Activated T-helper 2 cell treated with anti-CD3 and anti-CD28 coated beads, Interferon-gamma antibody, Interleukin-2, Interleukin-4, amounts not matched to agents 10 μg/mL and 5 μg/mL and 100 μg/mL, durations not matched to agents 14 hours and 24 hours and 36 hours (primary cell): ENCODE measurements at regions not wholly inside any gene's neighbourhood (a gene's known extent, or its start where the extent isn't known, plus 50 kb on each side); places are given as distances from the start of the nearest gene placed in this dataset.

ENCODE experiments used
- DNase-seq: peaks from one replicate; pipeline ENCODE4 v3.0.0; 2021; ENCODE audit warnings: low spot score
- H3K27ac Mint-ChIP-seq: one replicate; pipeline ENCODE4 v1.8.0; 2021; ENCODE audit warnings: mixed read lengths
- H3K27me3 Mint-ChIP-seq: one replicate; pipeline ENCODE4 v1.8.0; 2021; ENCODE audit warnings: low read depth, mixed read lengths
- H3K36me3 Mint-ChIP-seq: one replicate; pipeline ENCODE4 v1.8.0; 2021; ENCODE audit warnings: low read depth, mixed read lengths
- H3K4me1 Mint-ChIP-seq: one replicate; pipeline ENCODE4 v1.8.0; 2021; ENCODE audit warnings: low read depth, mixed read lengths
- H3K4me3 Mint-ChIP-seq: one replicate; pipeline ENCODE4 v1.8.0; 2021; ENCODE audit warnings: low read depth, mild to moderate bottlenecking, moderate library complexity, mixed read lengths
- H3K9me3 Mint-ChIP-seq: one replicate; pipeline ENCODE4 v1.8.0; 2021; ENCODE audit warnings: mixed read lengths
- intact Hi-C: fragments of 100-400 bp; cut with micrococcal nuclease; formaldehyde crosslinking; loops from one replicate; pipeline ENCODE4 v1.15.1; 2023

DNA sequence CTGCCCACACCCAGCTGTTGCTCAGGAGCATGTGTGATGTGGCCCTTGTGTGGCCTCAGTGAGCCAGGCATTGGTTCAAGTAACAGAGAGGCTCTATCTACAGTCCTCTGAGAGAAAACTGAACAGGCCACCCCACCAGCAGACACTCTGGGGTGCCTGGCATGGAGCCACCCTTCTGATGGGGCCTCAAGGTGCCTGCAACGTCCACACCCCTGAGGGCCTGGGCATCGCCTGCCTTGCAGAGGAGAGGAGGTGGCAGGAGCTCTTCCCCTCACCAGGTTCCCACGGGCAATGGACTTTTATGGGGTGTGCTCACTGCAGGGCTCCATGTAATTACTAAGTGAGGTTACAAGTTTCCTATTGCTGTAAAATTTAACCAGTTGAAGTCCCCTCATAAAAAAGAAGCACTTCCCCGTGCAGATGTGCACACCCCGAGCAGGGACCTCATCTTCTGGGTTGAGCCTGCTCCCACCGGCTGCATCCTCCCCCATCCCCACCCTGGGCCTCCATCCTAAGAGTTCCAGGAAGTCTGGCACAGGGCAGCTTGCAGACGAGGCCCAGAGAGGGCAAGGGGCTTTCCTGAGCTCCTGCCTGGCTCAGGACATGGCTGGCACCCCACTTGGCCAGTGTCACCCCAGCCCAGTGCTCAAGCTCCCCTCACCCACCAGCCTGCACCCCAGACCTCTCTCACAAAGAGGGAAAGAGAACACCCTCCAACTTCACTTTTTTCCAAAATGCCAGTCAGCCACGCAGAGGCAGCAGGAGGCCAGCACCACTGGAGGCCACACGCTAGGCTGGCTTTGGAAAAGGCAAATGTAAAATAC lies 270.4 kb upstream of the RTL1 start:
- no peak for DNase-seq
- intact Hi-C loops, result no loop called here
- Mint-ChIP-seq H3K4me1 (no peaks in the 10 kb centered on the region), H3K27me3 (no peaks in the 10 kb centered on the region), H3K27ac (no peak overlapping the region), H3K4me3 (no peak overlapping the region), H3K36me3 (no peaks in the 10 kb centered on the region), H3K9me3 (peaks cover 8% of the 10 kb centered on the region)

DNA sequence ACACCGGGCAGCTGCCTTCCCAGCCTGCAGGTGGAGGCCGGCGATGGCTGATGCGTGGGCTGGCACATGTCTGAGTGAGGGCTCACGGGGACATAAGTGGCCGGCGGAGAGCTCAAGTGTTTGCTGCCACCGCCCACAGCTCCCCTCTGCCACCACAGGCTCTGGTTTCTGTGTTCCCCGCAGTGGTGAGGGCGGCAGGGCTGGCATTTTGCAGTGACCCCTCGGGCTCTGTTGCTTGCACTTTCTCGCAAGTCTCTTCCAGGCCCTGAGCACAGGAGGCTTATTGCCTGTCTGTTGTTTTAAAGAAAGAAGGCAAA lies 271.0 kb upstream of the RTL1 start:
- H3K4me3 Mint-ChIP-seq, result no peak overlapping the region
- no peak overlapping the region for H3K27ac Mint-ChIP-seq
- no peaks in the 10 kb centered on the region for H3K36me3 Mint-ChIP-seq
- H3K9me3 Mint-ChIP-seq, result peaks cover 8% of the 10 kb centered on the region
- intact Hi-C loops, result no loop called here
- H3K4me1 Mint-ChIP-seq, result no peaks in the 10 kb centered on the region
- no peak for DNase-seq
- no peaks in the 10 kb centered on the region for H3K27me3 Mint-ChIP-seq

DNA sequence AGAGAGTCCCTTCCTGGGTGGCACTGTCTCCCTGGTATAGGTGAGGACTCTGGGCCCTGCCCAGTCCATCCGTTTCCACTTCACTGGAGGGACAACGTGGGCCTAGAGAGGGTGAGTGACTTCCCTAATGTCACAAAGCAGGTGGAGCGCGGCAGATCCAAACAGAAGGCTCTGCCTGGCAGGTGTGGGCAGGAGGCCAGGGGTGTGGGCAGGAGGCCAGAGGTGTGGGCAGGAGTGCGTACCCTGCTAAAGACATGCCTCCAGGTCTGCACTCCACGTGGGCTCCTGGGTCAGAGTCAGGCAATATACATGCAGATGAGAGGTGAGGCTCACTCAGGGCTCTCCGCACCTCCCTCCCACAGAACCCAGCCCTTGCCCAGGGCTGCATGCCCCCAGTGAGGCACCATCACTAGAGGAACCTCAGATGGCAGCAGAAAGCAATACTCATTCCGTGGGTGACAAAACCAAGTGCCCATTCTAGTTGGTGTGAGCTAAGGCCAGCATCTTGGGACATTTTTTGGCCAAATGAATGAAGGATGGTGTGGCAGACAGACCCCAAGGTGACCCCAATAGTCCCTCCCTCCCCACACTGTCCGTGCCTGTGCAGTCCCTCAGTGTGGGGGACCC lies 271.6 kb upstream of the RTL1 start:
- Mint-ChIP-seq H3K9me3 (peaks cover 8% of the 10 kb centered on the region), H3K27me3 (no peaks in the 10 kb centered on the region), H3K4me1 (no peaks in the 10 kb centered on the region), H3K36me3 (no peaks in the 10 kb centered on the region), H3K4me3 (no peak overlapping the region), H3K27ac (no peak overlapping the region)
- intact Hi-C loops, result no loop called here
- no peak for DNase-seq

DNA sequence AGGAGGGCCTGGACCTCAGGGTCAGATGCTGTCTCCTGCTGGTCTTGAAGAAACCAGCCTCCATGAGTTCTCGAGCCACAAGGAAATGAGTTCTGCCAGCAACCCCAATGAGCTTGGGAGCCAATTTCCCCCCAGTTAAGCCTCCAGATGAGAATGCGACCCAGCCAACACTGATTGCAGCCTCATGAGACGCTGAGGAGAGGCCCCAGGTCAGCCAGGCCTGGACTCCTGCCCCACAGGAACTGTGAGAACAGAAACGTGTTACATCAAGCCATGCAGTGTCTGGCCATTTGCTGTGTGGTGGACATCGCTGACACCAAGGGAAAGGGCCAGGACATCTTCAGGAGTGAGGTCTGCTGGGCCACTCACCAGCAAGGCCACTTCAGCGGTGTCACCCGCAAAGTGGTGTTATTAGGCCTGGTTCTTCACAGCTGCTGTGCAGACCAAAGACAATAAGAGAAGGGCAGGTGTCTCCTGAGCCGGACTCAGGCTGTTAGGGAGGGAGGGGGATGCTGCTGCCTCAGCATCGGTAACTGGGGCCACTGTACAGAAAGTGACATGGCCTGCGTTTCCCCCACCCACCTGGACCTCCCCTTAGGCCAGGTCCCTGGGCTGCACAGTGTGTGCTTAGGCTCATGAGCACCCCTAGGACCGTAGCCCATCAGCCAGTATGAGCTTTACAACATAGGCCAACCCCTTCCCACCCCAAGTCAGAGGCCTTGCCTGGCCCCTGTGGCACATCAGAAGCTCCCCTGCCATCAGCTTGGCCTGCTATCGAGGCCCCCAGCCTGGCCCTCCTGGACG lies 272.4 kb upstream of the RTL1 start:
- Mint-ChIP-seq H3K36me3 (no peaks in the 10 kb centered on the region), H3K9me3 (peaks cover 5% of the 10 kb centered on the region)
- intact Hi-C loops, result no loop called here

DNA sequence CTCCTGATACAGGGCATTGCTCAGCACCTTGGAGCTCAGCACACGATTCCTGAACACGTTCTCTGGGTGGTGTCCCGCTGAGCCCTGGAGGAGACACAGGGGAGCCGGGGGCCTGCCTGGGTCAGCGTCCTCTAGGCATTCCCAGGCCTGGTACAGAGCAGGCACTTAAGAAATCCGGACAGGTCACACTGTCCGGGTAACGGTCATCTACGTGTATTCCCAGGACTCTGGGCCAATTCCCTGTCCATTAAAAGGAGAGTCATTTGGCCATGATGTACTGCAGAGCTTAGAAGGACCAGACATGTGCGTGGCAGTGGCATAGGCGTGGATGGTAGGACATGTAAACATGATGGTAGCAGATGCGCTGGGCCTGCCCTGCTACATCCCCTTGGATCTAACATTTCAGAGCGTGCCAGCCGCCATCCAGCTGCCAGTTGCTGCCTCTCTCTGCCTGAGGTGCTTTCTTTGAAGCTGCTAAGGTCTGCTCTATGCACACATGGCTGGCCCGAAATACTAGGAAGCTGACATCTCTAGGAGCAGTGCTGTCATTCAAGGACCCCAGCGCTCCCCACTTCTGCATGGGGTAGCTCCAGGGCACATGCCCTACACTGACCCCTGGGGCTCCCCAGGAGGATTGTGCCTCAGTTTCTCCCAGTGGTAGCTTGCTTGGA lies 273.1 kb upstream of the RTL1 start:
- Mint-ChIP-seq H3K36me3 (no peaks in the 10 kb centered on the region), H3K4me1 (no peaks in the 10 kb centered on the region), H3K9me3 (no peaks in the 10 kb centered on the region)

More for the DNA sequence above, 272.4 kb upstream of the RTL1 start:
- Mint-ChIP-seq H3K4me3 (no peak overlapping the region), H3K27me3 (no peaks in the 10 kb centered on the region), H3K27ac (no peak overlapping the region), H3K4me1 (no peaks in the 10 kb centered on the region)
- no peak for DNase-seq

DNA sequence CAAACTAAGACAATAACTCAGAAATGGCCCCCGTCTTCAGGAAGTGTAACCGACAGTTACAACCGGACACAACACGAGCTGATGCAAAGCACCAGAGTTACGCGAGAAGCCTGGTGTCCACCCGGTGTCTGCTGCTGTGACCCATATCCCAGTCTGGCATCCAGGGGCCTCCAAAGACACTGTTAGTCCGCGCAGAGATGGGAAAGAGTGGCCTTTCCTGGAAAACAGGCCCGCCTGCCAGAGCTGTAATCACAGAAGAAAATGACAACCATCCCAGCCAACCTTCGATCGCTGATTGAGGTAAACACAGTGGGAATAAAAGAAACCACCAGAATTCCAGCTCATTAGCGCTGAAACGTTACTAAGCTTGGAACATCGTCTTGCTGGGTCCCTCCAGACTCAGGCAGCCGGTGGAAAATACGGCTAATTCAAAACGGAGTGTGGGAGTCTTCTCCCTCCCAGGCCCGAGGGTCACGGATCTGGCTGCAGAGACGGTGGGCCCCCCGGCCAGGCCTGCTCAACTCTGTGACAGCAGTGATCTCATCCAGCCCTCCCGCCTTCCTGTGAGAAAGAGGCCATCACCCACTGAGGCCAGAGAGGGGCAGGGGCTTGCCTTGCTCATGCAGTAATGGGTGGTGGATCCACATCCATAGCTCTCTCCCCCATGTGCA lies 273.9 kb upstream of the RTL1 start:
- no peak overlapping the region for H3K4me3 Mint-ChIP-seq
- no peak for DNase-seq
- H3K27ac Mint-ChIP-seq, result no peak overlapping the region
- intact Hi-C loops, result no loop called here
- no peaks in the 10 kb centered on the region for H3K4me1 Mint-ChIP-seq
- no peaks in the 10 kb centered on the region for H3K9me3 Mint-ChIP-seq
- no peaks in the 10 kb centered on the region for H3K36me3 Mint-ChIP-seq
- no peaks in the 10 kb centered on the region for H3K27me3 Mint-ChIP-seq

More for the DNA sequence above, 273.1 kb upstream of the RTL1 start:
- H3K27me3 Mint-ChIP-seq, result no peaks in the 10 kb centered on the region
- intact Hi-C loops, result no loop called here
- H3K4me3 Mint-ChIP-seq, result no peak overlapping the region
- no peak overlapping the region for H3K27ac Mint-ChIP-seq
- no peak for DNase-seq

DNA sequence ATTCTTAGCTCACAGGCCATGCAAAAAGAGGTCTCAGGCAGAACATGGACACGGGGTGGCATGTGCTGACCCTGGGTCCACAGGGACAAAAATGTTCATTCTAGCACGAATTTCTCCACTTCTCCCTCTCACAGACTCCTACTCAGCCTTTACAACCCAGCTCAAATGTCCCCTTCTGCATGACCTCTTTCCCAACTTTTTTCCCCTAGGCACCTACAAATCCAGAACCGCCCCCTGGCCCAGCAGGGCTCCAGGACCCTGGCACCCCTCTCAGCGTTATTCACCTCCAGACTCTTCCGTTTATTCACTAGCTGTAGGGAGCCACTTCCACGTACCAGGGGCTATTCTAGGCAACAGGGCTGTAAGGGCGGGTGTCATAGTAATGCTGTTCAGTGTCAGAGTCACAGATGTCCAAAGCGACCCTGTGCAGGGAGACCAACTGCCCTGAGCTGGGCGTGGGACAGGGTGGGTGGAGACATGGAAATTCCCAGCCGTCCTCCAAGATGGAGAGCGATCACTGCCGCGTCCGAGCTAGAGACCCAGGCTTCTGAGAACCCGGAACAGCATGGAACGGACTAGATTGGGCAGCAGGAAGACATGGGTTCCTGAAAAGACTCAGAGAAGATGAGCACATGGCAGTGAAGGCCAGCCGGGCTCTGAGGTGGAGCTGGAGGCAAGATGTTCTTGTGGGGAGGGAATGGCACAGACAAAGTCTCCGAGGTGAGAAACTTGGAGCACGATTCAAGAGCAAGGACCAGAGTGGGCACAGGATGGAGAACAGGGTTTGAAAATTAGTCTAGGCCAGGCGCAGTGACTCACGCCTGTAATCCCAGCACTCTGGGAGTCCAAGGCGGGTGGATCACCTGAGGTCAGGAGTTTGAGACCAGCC lies 274.9 kb upstream of the RTL1 start:
- intact Hi-C loops, result no loop called here
- Mint-ChIP-seq H3K4me3 (no peak overlapping the region), H3K9me3 (no peaks in the 10 kb centered on the region), H3K36me3 (no peaks in the 10 kb centered on the region), H3K27me3 (no peaks in the 10 kb centered on the region), H3K27ac (no peak overlapping the region), H3K4me1 (no peaks in the 10 kb centered on the region)
- DNase-seq, result no peak

DNA sequence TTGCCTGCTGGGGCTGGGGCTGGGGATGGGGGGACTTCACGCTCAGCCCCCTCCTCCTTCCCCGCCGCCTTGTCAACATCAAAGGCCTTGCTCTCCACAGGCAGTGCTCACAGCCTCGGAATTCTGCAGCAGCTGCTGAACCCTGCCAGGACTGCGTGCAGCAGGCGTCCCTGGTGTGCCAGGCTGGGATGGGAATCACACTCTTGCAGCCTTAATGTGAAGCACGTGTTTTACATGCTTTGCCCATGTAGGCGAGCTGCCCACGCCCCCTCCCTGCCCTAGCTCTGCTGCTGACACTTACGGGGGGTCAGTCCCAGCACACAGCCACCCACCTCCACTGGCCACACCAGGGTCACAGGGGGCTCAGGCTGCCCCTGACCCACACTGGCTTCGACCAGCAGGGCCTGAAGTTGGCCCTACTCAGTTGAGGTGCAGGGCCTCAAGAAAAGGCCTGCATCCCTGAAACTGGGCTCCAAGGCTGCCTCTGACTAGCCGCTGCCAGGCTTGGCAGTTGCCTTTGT lies 276.2 kb upstream of the RTL1 start:
- no peak overlapping the region for H3K4me3 Mint-ChIP-seq
- intact Hi-C loops, result no loop called here
- no peaks in the 10 kb centered on the region for H3K27me3 Mint-ChIP-seq
- no peak for DNase-seq
- no peaks in the 10 kb centered on the region for H3K4me1 Mint-ChIP-seq
- H3K9me3 Mint-ChIP-seq, result no peaks in the 10 kb centered on the region
- H3K36me3 Mint-ChIP-seq, result no peaks in the 10 kb centered on the region
- no peak overlapping the region for H3K27ac Mint-ChIP-seq

DNA sequence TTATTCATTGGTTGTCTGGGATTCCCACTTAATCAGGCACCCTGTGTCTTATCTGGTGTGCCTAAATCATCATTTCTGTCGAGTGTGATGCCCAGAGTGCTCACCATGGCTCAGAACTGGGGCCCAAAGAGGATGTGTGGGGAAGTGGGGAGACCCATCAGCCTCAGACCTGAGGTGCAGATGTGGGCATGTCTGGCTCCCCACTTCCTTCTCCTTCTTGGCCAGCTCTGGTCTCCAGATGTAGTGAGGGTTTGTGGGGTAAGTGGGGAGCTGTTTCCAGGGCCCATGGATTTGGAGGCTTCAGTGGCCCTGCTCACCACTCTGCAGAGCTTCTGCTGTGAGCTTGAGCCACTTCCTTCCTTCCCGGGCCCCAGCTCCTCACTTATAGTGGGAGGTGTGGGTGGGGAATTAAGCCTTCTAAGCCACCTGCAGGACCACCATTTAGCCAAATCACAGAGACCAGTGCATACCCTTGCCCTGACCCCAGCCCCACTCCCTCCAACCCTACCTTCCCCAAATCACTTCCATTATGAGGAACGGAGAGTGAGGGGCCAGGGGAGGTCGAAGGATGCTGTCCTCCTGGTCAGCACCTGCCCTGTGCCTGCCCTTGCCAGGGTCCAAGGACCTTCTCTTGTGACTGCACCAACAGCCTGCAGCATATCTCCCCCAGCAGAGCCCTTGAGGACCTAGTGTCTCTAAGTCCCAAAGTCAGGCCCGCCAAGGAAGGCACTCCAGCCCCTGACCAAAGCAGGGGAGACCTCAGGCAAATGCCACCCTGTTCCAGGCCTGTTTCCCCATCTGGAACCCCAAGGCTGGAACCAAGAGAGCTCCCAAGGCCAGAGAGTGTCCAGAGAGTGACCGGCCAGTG lies 278.2 kb upstream of the RTL1 start:
- H3K27ac Mint-ChIP-seq, result no peak overlapping the region
- H3K36me3 Mint-ChIP-seq, result no peaks in the 10 kb centered on the region
- H3K9me3 Mint-ChIP-seq, result no peaks in the 10 kb centered on the region
- intact Hi-C loops, result no loop called here
- H3K4me1 Mint-ChIP-seq, result no peaks in the 10 kb centered on the region
- no peaks in the 10 kb centered on the region for H3K27me3 Mint-ChIP-seq
- no peak for DNase-seq
- no peak overlapping the region for H3K4me3 Mint-ChIP-seq

DNA sequence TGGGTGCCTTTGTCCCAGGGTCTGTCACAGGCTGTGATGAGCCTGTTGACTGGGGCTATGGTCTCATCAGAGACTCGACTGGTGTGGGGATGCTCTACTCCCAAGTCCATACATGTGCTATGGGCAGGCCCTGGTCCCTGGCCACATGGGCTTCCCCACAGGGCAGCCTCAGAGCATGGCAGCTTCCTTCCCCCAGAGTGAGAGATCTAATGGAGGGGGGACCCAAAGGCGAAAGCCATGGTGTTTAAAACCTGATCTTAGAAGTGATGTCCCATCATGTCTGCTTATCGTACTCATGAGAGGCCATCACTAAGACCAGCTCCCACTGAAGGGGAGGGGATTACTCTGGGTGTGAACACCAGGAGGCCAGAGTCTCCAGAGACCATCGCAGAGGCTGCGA lies 279.0 kb upstream of the RTL1 start:
- Mint-ChIP-seq H3K4me3 (no peak overlapping the region), H3K27ac (no peak overlapping the region), H3K36me3 (no peaks in the 10 kb centered on the region), H3K27me3 (no peaks in the 10 kb centered on the region), H3K9me3 (no peaks in the 10 kb centered on the region), H3K4me1 (no peaks in the 10 kb centered on the region)
- DNase-seq, result no peak
- intact Hi-C loops, result no loop called here
